ENCODE measurements at regions not wholly inside any gene's neighbourhood (a gene's known extent, or its start where the extent isn't known, plus 50 kb on each side); places are given as distances from the start of the nearest gene placed in this dataset.
"Not testable (repeated sequence)": the region's sequence is repeated elsewhere in the genome, so short reads cannot be mapped to it uniquely, and the experiment has no call there.

GRCh38 chr1:2851918-2852317, 50.4 kb upstream of the TTC34 start:
- POLR2A ChIA-PET; H3K27me3 Mint-ChIP-seq; intact Hi-C loops (cut with micrococcal nuclease); DNase-seq; H3K4me1 Mint-ChIP-seq (ENCODE audit: low read depth); CTCF ChIA-PET; H3K4me3 Mint-ChIP-seq; H3K36me3 Mint-ChIP-seq (ENCODE audit: low read depth); H3K9me3 Mint-ChIP-seq; H3K27ac Mint-ChIP-seq; ATAC-seq: not testable (repeated sequence)

- ATAC-seq: no peak
- intact Hi-C loops (cut with micrococcal nuclease): no loop called here
- H3K27me3 Mint-ChIP-seq: no peaks in the 10 kb centered on the region
- H3K36me3 Mint-ChIP-seq (ENCODE audit: low read depth): no peaks in the 10 kb centered on the region
- H3K4me1 Mint-ChIP-seq (ENCODE audit: low read depth): no peaks in the 10 kb centered on the region
- H3K9me3 Mint-ChIP-seq: no peaks in the 10 kb centered on the region
- ChIA-PET POLR2A (no interaction called here), CTCF (no interaction called here)
- DNase-seq: no peak
- H3K4me3 Mint-ChIP-seq: no peak overlapping the region
- H3K27ac Mint-ChIP-seq: no peak overlapping the region
- no peak for TF ChIP-seq CTCF (IDR thresholded peaks at IDR 0.05)
These were observed 52.2 kb upstream of the TTC34 start for GRCh38 chr1:2853711-2854110.

GRCh38 chr1:2854151-2854550, 52.7 kb upstream of the TTC34 start:
- Mint-ChIP-seq H3K27ac (no peak overlapping the region), H3K4me3 (no peak overlapping the region), H3K4me1 (ENCODE audit: low read depth) (no peaks in the 10 kb centered on the region), H3K36me3 (ENCODE audit: low read depth) (no peaks in the 10 kb centered on the region), H3K9me3 (no peaks in the 10 kb centered on the region), H3K27me3 (no peaks in the 10 kb centered on the region)
- DNase-seq: no peak
- no peak for TF ChIP-seq CTCF (IDR thresholded peaks at IDR 0.05)
- POLR2A ChIA-PET: no interaction called here
- no peak for ATAC-seq
- intact Hi-C loops (cut with micrococcal nuclease): no loop called here
- CTCF ChIA-PET: no interaction called here

GRCh38 chr1:2854611-2855010, 53.1 kb upstream of the TTC34 start:
- no peaks in the 10 kb centered on the region for H3K9me3 Mint-ChIP-seq
- no peak for TF ChIP-seq CTCF (IDR thresholded peaks at IDR 0.05)
- no peaks in the 10 kb centered on the region for H3K27me3 Mint-ChIP-seq
- intact Hi-C loops (cut with micrococcal nuclease): no loop called here
- H3K27ac Mint-ChIP-seq: no peak overlapping the region
- CTCF ChIA-PET: no interaction called here
- POLR2A ChIA-PET: no interaction called here
- DNase-seq (no peak), ATAC-seq (no peak)
- H3K4me1 Mint-ChIP-seq (ENCODE audit: low read depth): no peaks in the 10 kb centered on the region
- no peak overlapping the region for H3K4me3 Mint-ChIP-seq
- H3K36me3 Mint-ChIP-seq (ENCODE audit: low read depth): no peaks in the 10 kb centered on the region

GRCh38 chr1:2855206-2856065, 53.9 kb upstream of the TTC34 start:
- Mint-ChIP-seq H3K9me3 (no peaks in the 10 kb centered on the region), H3K27ac (no peak overlapping the region), H3K4me1 (ENCODE audit: low read depth) (no peaks in the 10 kb centered on the region), H3K36me3 (ENCODE audit: low read depth) (no peaks in the 10 kb centered on the region), H3K4me3 (no peak overlapping the region), H3K27me3 (no peaks in the 10 kb centered on the region)
- ChIA-PET CTCF (no interaction called here), POLR2A (no interaction called here)
- DNase-seq: no peak
- no peak for ATAC-seq
- intact Hi-C loops (cut with micrococcal nuclease): no loop called here
- TF ChIP-seq CTCF (IDR thresholded peaks at IDR 0.05): no peak
